ENCODE measurements at regions not wholly inside any gene's neighbourhood (a gene's known extent, or its start where the extent isn't known, plus 50 kb on each side); places are given as distances from the start of the nearest gene placed in this dataset.

GRCh38 chr1:105208581-105208980, 1458.9 kb downstream of the AMY1C start:
- H3K36me3 Mint-ChIP-seq: no peaks in the 10 kb centered on the region
- no peaks in the 10 kb centered on the region for H3K4me1 Mint-ChIP-seq
- TF ChIP-seq EZH2phosphoT487 (IDR thresholded peaks at IDR 0.05): no peak
- TF ChIP-seq CTCF (IDR thresholded peaks at IDR 0.05): no peak
- TF ChIP-seq EZH2 (IDR thresholded peaks at IDR 0.05): no peak
- H2AFZ ChIP-seq (replicated peaks): no peak overlapping the region
- H3K27ac ChIP-seq: no peak overlapping the region
- peaks cover 2% of the 10 kb centered on the region for H3K9me3 Mint-ChIP-seq
- no peaks in the 10 kb centered on the region for H4K20me1 ChIP-seq (ENCODE audit: low read depth)
- no peak overlapping the region for H3K27ac Mint-ChIP-seq
- H3K9ac ChIP-seq: no peak overlapping the region
- H3K36me3 ChIP-seq: no peaks in the 10 kb centered on the region
- H3K4me2 ChIP-seq: no peak overlapping the region
- H3K4me1 ChIP-seq: no peaks in the 10 kb centered on the region
- H3K79me2 ChIP-seq (ENCODE audit: low read depth): no peaks in the 10 kb centered on the region
- H3K4me3 ChIP-seq: no peak overlapping the region
- H3K4me3 Mint-ChIP-seq: no peak overlapping the region
- no peaks in the 10 kb centered on the region for H3K27me3 Mint-ChIP-seq (ENCODE audit: insufficient read depth, low read depth)
- H3K27me3 ChIP-seq: no peaks in the 10 kb centered on the region
- no peaks in the 10 kb centered on the region for H3F3A ChIP-seq (ENCODE audit: low read depth)
- DNase-seq (ENCODE audit: low spot score): no peak
- H3K9me3 ChIP-seq (ENCODE audit: low read depth): no peaks in the 10 kb centered on the region

- H3K9me3 Mint-ChIP-seq: no peaks in the 10 kb centered on the region
- H3K27ac ChIP-seq: no peak overlapping the region
- no peaks in the 10 kb centered on the region for H3K27me3 ChIP-seq
- H3K79me2 ChIP-seq (ENCODE audit: low read depth): no peaks in the 10 kb centered on the region
- no peaks in the 10 kb centered on the region for H3K9me3 ChIP-seq (ENCODE audit: low read depth)
- H3K4me2 ChIP-seq: no peak overlapping the region
- H3K4me3 ChIP-seq: no peak overlapping the region
- H3K36me3 Mint-ChIP-seq: no peaks in the 10 kb centered on the region
- H3F3A ChIP-seq (ENCODE audit: low read depth): no peaks in the 10 kb centered on the region
- no peak for DNase-seq (ENCODE audit: low spot score)
- H3K4me1 ChIP-seq: no peaks in the 10 kb centered on the region
- H3K4me3 Mint-ChIP-seq: no peak overlapping the region
- H3K27ac Mint-ChIP-seq: no peak overlapping the region
- no peak overlapping the region for H2AFZ ChIP-seq (replicated peaks)
- TF ChIP-seq EZH2 (IDR thresholded peaks at IDR 0.05): no peak
- no peak for TF ChIP-seq EZH2phosphoT487 (IDR thresholded peaks at IDR 0.05)
- TF ChIP-seq CTCF (IDR thresholded peaks at IDR 0.05): no peak
- no peak overlapping the region for H3K9ac ChIP-seq
- no peaks in the 10 kb centered on the region for H3K27me3 Mint-ChIP-seq (ENCODE audit: insufficient read depth, low read depth)
- H4K20me1 ChIP-seq (ENCODE audit: low read depth): no peaks in the 10 kb centered on the region
- H3K36me3 ChIP-seq: no peaks in the 10 kb centered on the region
- H3K4me1 Mint-ChIP-seq: no peaks in the 10 kb centered on the region
These were observed 1461.0 kb downstream of the AMY1C start for GRCh38 chr1:105210747-105211146.

- H3K9me3 Mint-ChIP-seq: peaks cover 8% of the 10 kb centered on the region
- H3F3A ChIP-seq (ENCODE audit: low read depth): no peaks in the 10 kb centered on the region
- H3K27me3 ChIP-seq: no peaks in the 10 kb centered on the region
- no peaks in the 10 kb centered on the region for H3K9me3 ChIP-seq (ENCODE audit: low read depth)
- no peak overlapping the region for H3K27ac Mint-ChIP-seq
- H3K79me2 ChIP-seq (ENCODE audit: low read depth): no peaks in the 10 kb centered on the region
- no peaks in the 10 kb centered on the region for H3K27me3 Mint-ChIP-seq (ENCODE audit: insufficient read depth, low read depth)
- TF ChIP-seq CTCF (IDR thresholded peaks at IDR 0.05): no peak
- no peaks in the 10 kb centered on the region for H3K36me3 ChIP-seq
- no peak overlapping the region for H3K27ac ChIP-seq
- H3K4me3 Mint-ChIP-seq: no peak overlapping the region
- no peak overlapping the region for H3K9ac ChIP-seq
- H3K4me2 ChIP-seq: no peak overlapping the region
- H3K36me3 Mint-ChIP-seq: no peaks in the 10 kb centered on the region
- H4K20me1 ChIP-seq (ENCODE audit: low read depth): no peaks in the 10 kb centered on the region
- H3K4me1 Mint-ChIP-seq: no peaks in the 10 kb centered on the region
- H2AFZ ChIP-seq (replicated peaks): no peak overlapping the region
- DNase-seq (ENCODE audit: low spot score): no peak
- H3K4me1 ChIP-seq: no peaks in the 10 kb centered on the region
- no peak overlapping the region for H3K4me3 ChIP-seq
These were observed 1481.7 kb downstream of the AMY1C start for GRCh38 chr1:105231378-105231777.

GRCh38 chr1:105243411-105243810, 1493.7 kb downstream of the AMY1C start:
- Histone ChIP-seq H3K9me3 (ENCODE audit: low read depth) (no peaks in the 10 kb centered on the region), H3K4me3 (no peak overlapping the region), H3K79me2 (ENCODE audit: low read depth) (no peaks in the 10 kb centered on the region), H3F3A (ENCODE audit: low read depth) (no peaks in the 10 kb centered on the region), H3K4me1 (no peaks in the 10 kb centered on the region), H3K27ac (no peak overlapping the region), H4K20me1 (ENCODE audit: low read depth) (no peaks in the 10 kb centered on the region), H3K9ac (no peak overlapping the region), H3K27me3 (no peaks in the 10 kb centered on the region), H2AFZ (replicated peaks) (no peak overlapping the region), H3K36me3 (no peaks in the 10 kb centered on the region), H3K4me2 (no peak overlapping the region)
- Mint-ChIP-seq H3K27ac (no peak overlapping the region), H3K4me1 (no peaks in the 10 kb centered on the region), H3K36me3 (no peaks in the 10 kb centered on the region), H3K9me3 (no peaks in the 10 kb centered on the region), H3K4me3 (no peak overlapping the region), H3K27me3 (ENCODE audit: insufficient read depth, low read depth) (no peaks in the 10 kb centered on the region)
- no peak for DNase-seq (ENCODE audit: low spot score)
- TF ChIP-seq EZH2 (IDR thresholded peaks at IDR 0.05): no peak
- TF ChIP-seq EZH2phosphoT487 (IDR thresholded peaks at IDR 0.05): no peak
- TF ChIP-seq CTCF (IDR thresholded peaks at IDR 0.05): no peak
